ENCODE measurements at regions not wholly inside any gene's neighbourhood (a gene's known extent, or its start where the extent isn't known, plus 50 kb on each side); places are given as distances from the start of the nearest gene placed in this dataset.

GRCh38 chr10:16187161-16187560 lies 249.6 kb upstream of the PTER start:
- TF ChIP-seq CTCF (IDR thresholded peaks at IDR 0.05 in 2 of 3, conservative IDR thresholded peaks at IDR 0.05 in 1 of 3; ENCODE audit: insufficient read depth in 2 of 3, low read depth in 1 of 3, low read length in 3 of 3) (no peak), ZNF146 (CRISPR knock-in tag; IDR thresholded peaks at IDR 0.05; ENCODE audit: unreplicated experiment) (no peak), ZBTB2 (IDR thresholded peaks at IDR 0.05) (no peak), HNRNPH1 (optimal IDR thresholded peaks at IDR 0.05; ENCODE audit: low read depth, low read length) (no peak), TAF15 (IDR thresholded peaks at IDR 0.05; ENCODE audit: low read depth, low read length) (no peak), ASH1L (IDR thresholded peaks at IDR 0.05; ENCODE audit: borderline replicate concordance, low read depth, partially characterized antibody) (no peak), HDAC3 (IDR thresholded peaks at IDR 0.05; ENCODE audit: borderline replicate concordance, partially characterized antibody) (no peak)
